ENCODE measurements at regions not wholly inside any gene's neighbourhood (a gene's known extent, or its start where the extent isn't known, plus 50 kb on each side); places are given as distances from the start of the nearest gene placed in this dataset.
"Not testable (repeated sequence)": the region's sequence is repeated elsewhere in the genome, so short reads cannot be mapped to it uniquely, and the experiment has no call there.

- not testable (repeated sequence) for DNase-seq
Observed at GRCh38 chr4:17436047-17436749, 75.7 kb downstream of the QDPR start.

- DNase-seq, result no peak
Observed at GRCh38 chr4:17433827-17434226, 78.1 kb downstream of the QDPR start.

GRCh38 chr4:17427991-17428390, 83.9 kb downstream of the QDPR start:
- no peak for DNase-seq

- DNase-seq, result no peak
Observed at GRCh38 chr4:17426222-17426621, 85.7 kb downstream of the QDPR start.

GRCh38 chr4:17418010-17418409, 93.9 kb downstream of the QDPR start:
- no peak for DNase-seq

- no peak for DNase-seq
Observed at GRCh38 chr4:17414392-17414791, 97.5 kb downstream of the QDPR start.

GRCh38 chr4:17400686-17401085, 111.2 kb downstream of the QDPR start:
- no peak for DNase-seq

- no peak for DNase-seq
Observed at GRCh38 chr4:17398805-17399204, 113.1 kb downstream of the QDPR start.

GRCh38 chr4:17398035-17398434, 113.9 kb downstream of the QDPR start:
- no peak for DNase-seq

GRCh38 chr4:17397611-17398010, 114.3 kb downstream of the QDPR start:
- DNase-seq, result no peak

- DNase-seq, result no peak
Observed at GRCh38 chr4:17385403-17385802, 126.5 kb downstream of the QDPR start.

- no peak for DNase-seq
Observed at GRCh38 chr4:17380347-17380746, 131.5 kb downstream of the QDPR start.

GRCh38 chr4:17376205-17376604, 135.7 kb downstream of the QDPR start:
- no peak for DNase-seq

- DNase-seq, result no peak
Observed at GRCh38 chr4:17373666-17374065, 138.2 kb downstream of the QDPR start.

- DNase-seq, result no peak
Observed at GRCh38 chr4:17370818-17371217, 141.1 kb downstream of the QDPR start.

GRCh38 chr4:17368408-17368807, 143.5 kb downstream of the QDPR start:
- DNase-seq, result no peak

- DNase-seq, result no peak
Observed at GRCh38 chr4:17367201-17367600, 144.7 kb downstream of the QDPR start.

GRCh38 chr4:17366496-17366895, 145.4 kb downstream of the QDPR start:
- DNase-seq, result no peak

GRCh38 chr4:17362430-17362829, 149.5 kb downstream of the QDPR start:
- no peak for DNase-seq

- no peak for DNase-seq
Observed at GRCh38 chr4:17358241-17358640, 153.6 kb downstream of the QDPR start.

- DNase-seq, result no peak
Observed at GRCh38 chr4:17356926-17357325, 155.0 kb downstream of the QDPR start.

- no peak for DNase-seq
Observed at GRCh38 chr4:17352357-17352756, 159.5 kb downstream of the QDPR start.

GRCh38 chr4:17347445-17347844, 164.4 kb downstream of the QDPR start:
- no peak for DNase-seq

GRCh38 chr4:17339376-17339775, 172.5 kb downstream of the QDPR start:
- DNase-seq, result no peak

GRCh38 chr4:17336986-17337385, 174.9 kb downstream of the QDPR start:
- DNase-seq, result no peak
